Suppressor macrophage (primary cell): ENCODE measurements at regions not wholly inside any gene's neighbourhood (a gene's known extent, or its start where the extent isn't known, plus 50 kb on each side); places are given as distances from the start of the nearest gene placed in this dataset.
"Not testable (repeated sequence)": the region's sequence is repeated elsewhere in the genome, so short reads cannot be mapped to it uniquely, and the experiment has no call there.

Experiments used
- DNase-seq, 4 experiments: peaks; one replicate each; pipeline ENCODE4 v3.0.0-alpha.2; 2020 to 2022

DNA sequence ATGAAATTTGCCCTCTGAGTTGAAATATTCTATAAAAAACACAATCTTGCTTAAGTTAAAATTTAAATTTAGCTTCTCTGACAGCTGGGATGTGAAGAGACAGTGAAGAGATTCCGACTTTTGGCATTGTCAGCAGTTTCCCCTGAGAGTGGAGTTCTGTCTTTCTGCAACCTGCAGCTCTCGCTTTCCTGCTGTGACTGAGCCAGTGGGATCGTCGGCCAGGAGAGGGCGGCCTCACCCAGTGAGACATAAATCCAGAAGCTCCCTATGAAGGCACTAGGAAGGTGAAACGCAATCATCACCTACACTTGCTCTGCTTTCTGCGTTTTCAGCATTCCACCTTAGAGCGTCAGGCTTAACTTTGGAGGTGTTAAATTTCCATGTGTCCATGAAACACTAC is 75.4 kb upstream of the HNMT start:
- DNase-seq: peak in 2 of 4 experiments; percentile 6 to 17

GRCh38 chr2:137892739-137893138 is 71.5 kb upstream of the HNMT start:
- no peak for DNase-seq

DNA sequence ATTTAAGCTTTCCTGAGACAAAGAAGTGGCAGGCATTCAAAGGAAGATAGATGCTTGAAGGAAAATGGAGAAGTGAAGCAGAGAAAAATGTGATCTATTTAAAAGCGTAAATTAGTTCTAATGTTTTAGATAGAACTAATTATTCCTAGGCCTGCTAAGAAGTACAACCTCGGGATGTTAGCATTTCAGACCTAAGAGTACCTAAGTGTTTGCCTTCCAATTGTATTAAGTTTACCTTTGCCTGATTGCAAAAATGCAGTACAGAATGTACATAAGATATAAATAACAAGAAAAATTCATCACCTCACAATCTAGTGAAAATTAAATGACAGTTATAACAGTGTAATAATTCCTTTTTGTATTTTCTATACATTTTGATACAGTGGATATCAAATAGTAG is 71.1 kb upstream of the HNMT start:
- DNase-seq: no peak

- no peak for DNase-seq
Measured at GRCh38 chr2:137896467-137896866, 67.8 kb upstream of the HNMT start.

GRCh38 chr2:137897082-137897481 is 67.2 kb upstream of the HNMT start:
- DNase-seq: no peak

DNA sequence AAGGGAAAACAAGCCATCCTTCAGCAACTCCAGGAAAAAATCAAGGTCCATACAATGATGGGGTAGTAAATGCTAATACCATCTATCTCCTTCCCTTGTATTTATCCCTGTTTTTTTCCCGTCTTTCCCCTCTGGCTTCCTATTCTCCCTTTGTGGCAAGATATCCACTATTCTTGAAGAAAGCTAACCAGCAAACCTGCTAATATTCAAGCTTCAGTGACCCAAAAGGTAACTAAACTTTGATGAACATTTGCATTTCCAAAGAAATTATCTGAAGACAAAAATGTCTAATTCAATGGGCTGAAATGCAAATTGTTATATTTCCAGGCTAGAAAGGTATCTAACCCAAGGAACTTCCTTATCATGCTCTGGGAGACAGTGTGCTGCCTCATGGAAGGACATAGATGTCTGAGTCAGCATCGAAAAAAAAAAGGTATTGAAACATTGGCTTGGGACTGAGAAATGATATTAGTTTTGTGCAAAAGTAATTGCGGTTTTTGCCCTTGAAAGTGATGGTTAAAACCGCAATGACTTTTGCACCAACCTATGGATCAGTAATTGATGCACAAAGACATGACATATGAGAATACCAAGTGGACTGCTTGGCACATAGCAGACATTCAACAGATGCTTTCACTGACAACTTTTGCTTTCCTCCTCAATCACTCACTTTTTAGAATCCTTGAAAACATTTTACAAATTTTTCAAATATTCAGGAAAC is 63.7 kb upstream of the HNMT start:
- DNase-seq: no peak

- DNase-seq: peak in 3 of 4 experiments; percentile 38 to 71 (median 59)
Measured at GRCh38 chr2:137910641-137911040, 53.6 kb upstream of the HNMT start.

DNA sequence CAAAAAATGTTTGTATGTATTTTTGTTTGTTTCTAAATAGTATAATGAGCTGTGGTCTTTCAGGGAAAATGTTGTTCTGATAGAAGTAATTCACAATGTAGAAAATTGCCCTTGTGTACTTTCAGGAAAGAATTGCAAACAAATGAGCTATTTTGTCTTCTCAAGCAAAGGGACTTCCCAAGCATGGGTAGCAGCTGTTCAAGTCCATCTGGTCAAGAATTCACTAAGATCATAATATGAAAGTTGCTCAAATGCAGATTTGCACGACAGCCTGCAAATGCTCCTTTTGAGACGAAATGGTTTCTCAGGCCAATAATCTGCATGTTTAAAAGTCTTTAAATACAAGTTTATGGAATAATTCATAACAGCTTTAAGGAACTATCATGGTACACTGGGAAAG is 51.9 kb upstream of the HNMT start:
- no peak for DNase-seq

DNA sequence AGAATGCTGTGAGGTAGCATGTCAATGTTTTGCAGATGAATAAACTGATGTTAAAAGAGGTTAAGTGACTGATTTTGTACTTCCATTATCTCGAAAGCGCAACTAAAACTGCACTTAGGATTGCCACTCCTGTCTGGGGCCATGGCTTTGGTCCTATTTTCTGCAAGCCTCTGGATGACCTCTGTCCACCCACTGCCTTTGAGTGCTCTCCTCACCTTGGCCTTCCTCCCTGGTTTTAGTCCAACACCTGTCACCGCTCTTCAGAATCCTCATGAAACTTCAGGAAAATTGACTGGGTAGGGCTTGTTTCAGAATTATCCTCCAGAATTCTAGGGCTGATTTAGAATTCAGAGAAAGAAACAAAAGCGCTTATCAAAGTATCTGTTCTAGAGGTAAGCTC is 51.1 kb upstream of the HNMT start:
- DNase-seq: no peak

DNA sequence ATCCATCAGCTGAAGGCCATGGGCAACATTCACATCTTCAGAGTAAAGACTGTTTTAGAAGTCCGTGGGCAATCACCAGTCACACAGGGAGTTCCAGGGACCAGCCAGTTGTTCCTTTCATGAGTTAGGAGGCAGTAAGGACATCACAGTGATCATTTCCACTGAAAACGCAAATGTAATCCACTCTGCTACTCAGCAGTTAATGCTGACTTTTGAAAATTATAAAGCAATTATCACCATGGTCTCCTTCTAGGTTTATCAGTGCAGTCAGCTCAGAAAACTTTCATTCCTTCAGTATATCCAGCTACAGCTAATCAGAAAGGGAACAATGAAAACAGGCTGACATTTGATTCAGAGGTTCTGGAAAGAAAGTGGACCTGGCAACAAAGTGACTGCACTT is 50.6 kb upstream of the HNMT start:
- not testable (repeated sequence) for DNase-seq
